Tibial nerve (tissue), 4 donors: ENCODE measurements at regions not wholly inside any gene's neighbourhood (a gene's known extent, or its start where the extent isn't known, plus 50 kb on each side); places are given as distances from the start of the nearest gene placed in this dataset.
A peak's percentile ranks its signal among the peaks of the same experiment; 100 is the strongest.

Experiments used
- DNase-seq, 2 donors: peaks; one replicate each; pipeline ENCODE4 v3.0.0-alpha.2; 2019; ENCODE audit warnings: low spot score in 2 of 2
- H3K27ac ChIP-seq, 4 donors: fragments of 200-600 bp; sonication (generic) in 3 of 4; one replicate each; pipeline ENCODE4 v1.5.1; 2017 to 2019; ENCODE audit warnings: mild to moderate bottlenecking in 1 of 4
- H3K27me3 ChIP-seq, 2 donors: fragments of 200-600 bp; sonication (generic) in 1 of 2; one replicate each; pipeline versions ENCODE4 v1.5.1 to v1.6.0; 2017 to 2019
- H3K36me3 ChIP-seq, 3 donors: fragments of 200-600 bp; sonication (generic); one replicate each; pipeline ENCODE4 v1.5.1; 2018 to 2019
- H3K4me1 ChIP-seq, 4 donors: fragments of 200-600 bp; sonication (generic) in 3 of 4; one replicate each; pipeline ENCODE4 v1.5.1; 2017 to 2019
- H3K4me3 ChIP-seq, 4 donors: fragments of 200-600 bp; sonication (generic) in 3 of 4; one replicate each; pipeline ENCODE4 v1.5.1; 2017 to 2019; ENCODE audit warnings: mild to moderate bottlenecking in 1 of 4, moderate library complexity in 1 of 4
- H3K9me3 ChIP-seq, 4 donors: fragments of 200-600 bp; sonication (generic) in 3 of 4; one replicate each; pipeline ENCODE4 v1.5.1; 2017 to 2019
- EP300 ChIP-seq, 2 donors: sonication (generic); formaldehyde crosslinking; IDR thresholded peaks; one replicate each; pipeline ENCODE4 v1.6.1; 2017; ENCODE audit warnings: antibody characterized with exemption in 2 of 2, mild to moderate bottlenecking in 1 of 2
- POLR2A ChIP-seq, 2 donors: fragments of 450-650 bp; IDR thresholded peaks; one replicate each; pipeline ENCODE4 v1.6.1; 2017; ENCODE audit warnings: antibody characterized with exemption in 2 of 2, mild to moderate bottlenecking in 2 of 2, moderate library complexity in 2 of 2
- WGBS, 2 donors: methylation state at CpG; one replicate each; pipeline ENCODE4 v1.1.5; 2018; 5-methylcytosine and 5-hydroxymethylcytosine counted together
- TF ChIP-seq, protein P1 (sequence below), 5 experiments: fragments of 200-600 bp in 3 of 5; fragments of 450-650 bp in 2 of 5; sonication (generic) in 3 of 5; IDR thresholded peaks; one replicate each; pipeline ENCODE4 v1.5.1; 2016 to 2019; ENCODE audit warnings: antibody characterized with exemption in 5 of 5, mild to moderate bottlenecking in 3 of 5, moderate library complexity in 2 of 5

GRCh38 chr4:81573840-81574239, 102.1 kb upstream of the RASGEF1B start:
- no peaks in the 10 kb centered on the region for H3K27me3 ChIP-seq
- DNase-seq = no peak
- H3K9me3 ChIP-seq = no peaks in the 10 kb centered on the region
- TF ChIP-seq POLR2A (IDR thresholded peaks at IDR 0.05) (no peak), EP300 (IDR thresholded peaks at IDR 0.05) (no peak)
- TF ChIP-seq, protein P1, sequence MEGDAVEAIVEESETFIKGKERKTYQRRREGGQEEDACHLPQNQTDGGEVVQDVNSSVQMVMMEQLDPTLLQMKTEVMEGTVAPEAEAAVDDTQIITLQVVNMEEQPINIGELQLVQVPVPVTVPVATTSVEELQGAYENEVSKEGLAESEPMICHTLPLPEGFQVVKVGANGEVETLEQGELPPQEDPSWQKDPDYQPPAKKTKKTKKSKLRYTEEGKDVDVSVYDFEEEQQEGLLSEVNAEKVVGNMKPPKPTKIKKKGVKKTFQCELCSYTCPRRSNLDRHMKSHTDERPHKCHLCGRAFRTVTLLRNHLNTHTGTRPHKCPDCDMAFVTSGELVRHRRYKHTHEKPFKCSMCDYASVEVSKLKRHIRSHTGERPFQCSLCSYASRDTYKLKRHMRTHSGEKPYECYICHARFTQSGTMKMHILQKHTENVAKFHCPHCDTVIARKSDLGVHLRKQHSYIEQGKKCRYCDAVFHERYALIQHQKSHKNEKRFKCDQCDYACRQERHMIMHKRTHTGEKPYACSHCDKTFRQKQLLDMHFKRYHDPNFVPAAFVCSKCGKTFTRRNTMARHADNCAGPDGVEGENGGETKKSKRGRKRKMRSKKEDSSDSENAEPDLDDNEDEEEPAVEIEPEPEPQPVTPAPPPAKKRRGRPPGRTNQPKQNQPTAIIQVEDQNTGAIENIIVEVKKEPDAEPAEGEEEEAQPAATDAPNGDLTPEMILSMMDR (IDR thresholded peaks at IDR 0.05) = no peak
- no peaks in the 10 kb centered on the region for H3K4me1 ChIP-seq
- H3K4me3 ChIP-seq = no peak overlapping the region
- 92% methylated on average over 4 of the region's 4 CpGs for WGBS, 2 donors
- no peak overlapping the region for H3K27ac ChIP-seq
- no peaks in the 10 kb centered on the region for H3K36me3 ChIP-seq

- Histone ChIP-seq H3K36me3 (no peaks in the 10 kb centered on the region), H3K4me3 (no peak overlapping the region), H3K27ac (no peak overlapping the region), H3K27me3 (no peaks in the 10 kb centered on the region), H3K4me1 (no peaks in the 10 kb centered on the region), H3K9me3 (no peaks in the 10 kb centered on the region)
- TF ChIP-seq, protein P1 (IDR thresholded peaks at IDR 0.05) = no peak
- no peak for TF ChIP-seq EP300 (IDR thresholded peaks at IDR 0.05)
- DNase-seq = no peak
Observed at GRCh38 chr4:81572402-81572801, 100.7 kb upstream of the RASGEF1B start.

GRCh38 chr4:81571105-81571504, 99.4 kb upstream of the RASGEF1B start:
- 64 to 67% methylated on average over 1 of the region's 1 CpG for WGBS, 2 donors
- Histone ChIP-seq H3K36me3 (no peaks in the 10 kb centered on the region), H3K27ac (no peak overlapping the region), H3K27me3 (no peaks in the 10 kb centered on the region), H3K9me3 (no peaks in the 10 kb centered on the region), H3K4me1 (peaks cover 0 to 8% (median under 1%) of the 10 kb centered on the region in 4 donors), H3K4me3 (no peak overlapping the region)
- no peak for DNase-seq
- TF ChIP-seq, protein P1 (IDR thresholded peaks at IDR 0.05) = no peak
- TF ChIP-seq POLR2A (IDR thresholded peaks at IDR 0.05) = no peak
- TF ChIP-seq EP300 (IDR thresholded peaks at IDR 0.05) = no peak

- no peak for DNase-seq
Observed at GRCh38 chr4:81566161-81566591, 94.5 kb upstream of the RASGEF1B start.

GRCh38 chr4:81565142-81565870, 93.6 kb upstream of the RASGEF1B start:
- no peaks in the 10 kb centered on the region for H3K36me3 ChIP-seq
- peak overlapping the region in 3 of 4 donors; percentile 3 to 42 (median 30) for H3K4me3 ChIP-seq
- 11 to 12% methylated on average over 6 of the region's 6 CpGs for WGBS, 2 donors
- TF ChIP-seq, protein P1 (IDR thresholded peaks at IDR 0.05) = no peak
- TF ChIP-seq EP300 (IDR thresholded peaks at IDR 0.05) (peak; percentile 16 to 74), POLR2A (IDR thresholded peaks at IDR 0.05) (peak in 1 of 2 donors; percentile 31)
- peak; percentile 66 to 68 for DNase-seq
- H3K4me1 ChIP-seq = peaks cover 0 to 24% (median 11%) of the 10 kb centered on the region in 4 donors
- peak overlapping the region; percentile 51 to 80 (median 70) for H3K27ac ChIP-seq
- H3K27me3 ChIP-seq = no peaks in the 10 kb centered on the region
- H3K9me3 ChIP-seq = no peaks in the 10 kb centered on the region

More at GRCh38 chr4:81566161-81566591, 94.5 kb upstream of the RASGEF1B start:
- Histone ChIP-seq H3K4me1 (peaks cover 0 to 24% (median 11%) of the 10 kb centered on the region in 4 donors), H3K27ac (peak overlapping the region; percentile 51 to 80 (median 70)), H3K9me3 (no peaks in the 10 kb centered on the region), H3K4me3 (peak overlapping the region in 3 of 4 donors; percentile 3 to 42 (median 30)), H3K36me3 (no peaks in the 10 kb centered on the region), H3K27me3 (no peaks in the 10 kb centered on the region)
- WGBS, 2 donors = 7 to 11% methylated on average over 5 of the region's 5 CpGs
- peak in 1 of 2 donors; percentile 50 for TF ChIP-seq EP300 (IDR thresholded peaks at IDR 0.05)
- TF ChIP-seq POLR2A (IDR thresholded peaks at IDR 0.05) = no peak
